VCaP (cell line): ENCODE measurements at regions not wholly inside any gene's neighbourhood (a gene's known extent, or its start where the extent isn't known, plus 50 kb on each side); places are given as distances from the start of the nearest gene placed in this dataset.

ENCODE experiments used
- H3K27ac ChIP-seq: fragments of 450-650 bp; 2 replicates; pipeline ENCODE4 v1.5.1; 2017
- TF ChIP-seq, protein P1 (sequence below): fragments of 450-650 bp; conservative IDR thresholded peaks from 2 replicates; pipeline ENCODE4 v1.5.1; 2017; ENCODE audit warnings: mild to moderate bottlenecking, moderate library complexity

DNA sequence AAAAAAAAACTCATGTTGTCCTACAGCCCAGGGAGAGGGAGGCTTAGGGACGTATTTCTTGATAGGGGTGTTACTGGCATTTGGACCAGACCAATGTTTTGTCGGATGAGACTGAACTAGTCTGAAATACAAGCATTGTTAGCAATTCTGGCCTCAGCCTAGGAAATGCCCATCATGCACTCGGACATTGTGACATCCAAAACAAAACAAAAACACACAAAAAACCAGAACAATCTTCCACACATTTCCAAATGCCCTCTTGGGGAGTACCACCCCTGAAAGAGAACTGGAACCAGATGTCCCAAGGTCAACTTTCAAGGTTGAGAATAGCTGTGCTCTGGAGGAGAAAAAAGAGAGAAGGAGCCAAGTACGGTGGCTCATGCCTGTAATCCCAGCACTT, 299.1 kb upstream of the JARID2 start:
- no peak overlapping the region for H3K27ac ChIP-seq
- TF ChIP-seq, protein P1, sequence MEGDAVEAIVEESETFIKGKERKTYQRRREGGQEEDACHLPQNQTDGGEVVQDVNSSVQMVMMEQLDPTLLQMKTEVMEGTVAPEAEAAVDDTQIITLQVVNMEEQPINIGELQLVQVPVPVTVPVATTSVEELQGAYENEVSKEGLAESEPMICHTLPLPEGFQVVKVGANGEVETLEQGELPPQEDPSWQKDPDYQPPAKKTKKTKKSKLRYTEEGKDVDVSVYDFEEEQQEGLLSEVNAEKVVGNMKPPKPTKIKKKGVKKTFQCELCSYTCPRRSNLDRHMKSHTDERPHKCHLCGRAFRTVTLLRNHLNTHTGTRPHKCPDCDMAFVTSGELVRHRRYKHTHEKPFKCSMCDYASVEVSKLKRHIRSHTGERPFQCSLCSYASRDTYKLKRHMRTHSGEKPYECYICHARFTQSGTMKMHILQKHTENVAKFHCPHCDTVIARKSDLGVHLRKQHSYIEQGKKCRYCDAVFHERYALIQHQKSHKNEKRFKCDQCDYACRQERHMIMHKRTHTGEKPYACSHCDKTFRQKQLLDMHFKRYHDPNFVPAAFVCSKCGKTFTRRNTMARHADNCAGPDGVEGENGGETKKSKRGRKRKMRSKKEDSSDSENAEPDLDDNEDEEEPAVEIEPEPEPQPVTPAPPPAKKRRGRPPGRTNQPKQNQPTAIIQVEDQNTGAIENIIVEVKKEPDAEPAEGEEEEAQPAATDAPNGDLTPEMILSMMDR = no peak

DNA sequence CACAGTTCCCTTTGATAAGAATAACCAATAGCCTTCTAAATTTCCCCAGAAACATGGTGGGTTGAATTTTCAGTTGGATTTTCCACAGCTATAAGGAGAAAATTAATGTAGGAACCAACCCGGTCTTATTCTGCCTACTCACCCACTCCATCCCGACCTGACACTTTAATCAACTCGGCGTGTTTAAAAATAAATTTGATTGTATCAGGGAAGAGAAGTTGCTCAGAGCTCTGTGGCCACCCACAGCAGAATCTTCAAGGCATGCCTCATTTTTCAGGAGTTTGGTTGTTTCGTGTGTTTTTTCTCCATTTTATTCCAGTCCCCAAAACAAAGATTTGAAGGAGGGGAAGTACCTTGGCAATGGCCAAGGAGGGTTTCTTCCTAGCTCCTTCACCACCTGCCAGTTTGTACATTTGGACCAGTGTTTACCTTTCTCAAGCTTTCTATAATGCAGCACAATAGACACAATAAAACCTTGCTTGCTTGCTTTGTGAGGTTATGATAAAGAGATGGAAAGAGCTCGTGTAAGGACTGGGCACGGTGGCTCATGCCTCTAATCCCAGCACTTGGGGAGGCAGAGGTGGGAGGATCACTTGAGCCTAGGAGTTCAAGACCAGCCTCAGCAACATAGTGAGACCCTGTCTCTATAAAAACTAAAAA, 297.2 kb upstream of the JARID2 start:
- TF ChIP-seq, protein P1 = no peak
- no peak overlapping the region for H3K27ac ChIP-seq

DNA sequence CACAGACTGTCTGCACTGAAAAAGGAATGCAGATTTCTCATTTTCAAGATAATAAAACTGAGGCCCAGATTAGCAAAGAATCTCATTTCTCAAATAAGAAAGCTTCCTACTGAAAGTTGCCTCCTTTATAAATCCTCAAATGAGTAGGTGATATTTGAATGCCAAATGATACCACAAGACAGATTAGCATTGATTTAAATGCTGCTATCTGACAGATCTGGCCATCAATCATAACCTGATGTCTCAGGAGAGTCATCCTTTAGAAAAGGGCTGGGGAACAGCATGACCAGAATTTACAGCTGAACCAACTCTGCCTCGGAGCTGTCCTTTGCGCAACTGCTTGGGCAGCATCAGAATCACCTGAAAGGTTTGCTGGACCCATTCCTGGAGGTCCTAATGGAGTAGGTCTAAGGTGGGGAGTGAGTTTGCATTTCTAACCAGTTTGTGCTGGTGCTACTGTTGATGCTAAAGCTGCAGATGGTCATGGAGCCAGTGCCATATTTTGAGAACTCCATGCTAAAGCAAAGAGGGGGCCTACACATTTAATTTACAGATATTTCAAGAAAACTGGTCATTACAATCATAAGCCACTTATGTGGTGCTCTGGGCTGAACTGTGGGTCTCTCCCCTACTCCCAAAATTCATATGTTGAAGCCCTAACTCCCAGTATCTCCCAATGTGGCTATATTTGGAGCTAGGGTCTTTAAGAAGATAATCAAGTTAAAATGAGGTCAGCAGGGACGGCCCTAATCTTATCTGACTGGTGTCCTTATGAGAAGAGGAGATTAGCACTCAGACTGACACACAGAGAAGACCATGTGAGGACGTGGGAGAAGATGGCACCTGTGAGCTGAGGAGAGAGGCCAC, 295.5 kb upstream of the JARID2 start:
- TF ChIP-seq, protein P1 = no peak

DNA sequence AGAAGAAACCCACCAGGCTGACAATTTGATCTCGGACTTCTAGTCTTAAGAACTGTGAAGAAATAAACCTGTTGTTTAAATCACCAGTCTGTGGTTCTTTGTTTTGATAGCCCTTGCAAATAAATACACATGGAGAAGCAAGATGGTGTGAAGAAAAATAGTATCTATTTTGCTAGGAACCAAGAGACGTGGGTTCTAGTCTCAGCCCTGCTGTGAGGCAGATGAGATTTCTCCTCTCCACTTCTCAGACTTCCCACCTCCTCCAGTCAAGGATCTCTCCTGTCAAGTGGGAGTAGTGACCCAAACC, 294.9 kb upstream of the JARID2 start:
- no peak overlapping the region for H3K27ac ChIP-seq
- TF ChIP-seq, protein P1 = no peak

More for the DNA sequence above, 295.5 kb upstream of the JARID2 start:
- H3K27ac ChIP-seq = no peak overlapping the region

DNA sequence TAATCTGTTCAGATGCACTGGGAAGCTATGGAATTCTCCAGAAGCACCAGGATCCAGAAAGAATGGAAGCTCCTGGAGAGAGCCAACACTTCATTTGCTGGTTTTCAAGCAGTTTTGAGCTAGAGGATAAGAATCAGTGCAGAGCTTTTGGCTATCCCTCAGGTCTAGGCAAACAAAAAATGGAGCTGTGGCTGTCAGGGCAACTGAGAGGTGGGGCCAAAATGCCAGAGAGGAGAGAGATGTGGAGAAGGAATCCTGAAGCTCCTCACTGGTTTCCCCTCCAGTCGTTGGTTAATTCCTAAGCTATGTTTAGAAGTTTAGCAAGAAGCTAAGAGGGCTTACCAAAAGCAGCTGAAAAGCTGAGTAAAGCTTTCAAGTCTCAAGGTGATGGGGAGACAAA, 294.2 kb upstream of the JARID2 start:
- no peak overlapping the region for H3K27ac ChIP-seq
- TF ChIP-seq, protein P1 = no peak

DNA sequence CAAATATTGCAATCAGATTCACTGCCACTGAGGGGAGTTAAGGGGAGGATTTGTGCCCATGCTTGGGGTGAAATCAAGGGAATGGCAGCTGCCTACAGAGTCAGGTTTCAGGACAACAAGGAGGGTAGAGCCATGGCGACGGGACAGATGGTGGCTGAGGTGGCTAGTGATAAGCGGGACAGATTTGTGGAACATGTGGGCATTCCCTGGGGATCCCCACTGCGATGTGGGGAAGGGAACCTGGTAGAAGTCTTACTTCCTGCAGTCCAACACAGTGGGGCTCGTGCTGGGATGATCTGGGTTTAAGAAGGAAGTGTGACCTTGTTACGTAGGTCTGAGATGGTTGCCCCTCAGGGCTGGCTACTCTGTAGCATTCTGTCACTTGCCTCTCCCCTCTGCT, 292.0 kb upstream of the JARID2 start:
- TF ChIP-seq, protein P1 = no peak
- H3K27ac ChIP-seq = no peak overlapping the region

DNA sequence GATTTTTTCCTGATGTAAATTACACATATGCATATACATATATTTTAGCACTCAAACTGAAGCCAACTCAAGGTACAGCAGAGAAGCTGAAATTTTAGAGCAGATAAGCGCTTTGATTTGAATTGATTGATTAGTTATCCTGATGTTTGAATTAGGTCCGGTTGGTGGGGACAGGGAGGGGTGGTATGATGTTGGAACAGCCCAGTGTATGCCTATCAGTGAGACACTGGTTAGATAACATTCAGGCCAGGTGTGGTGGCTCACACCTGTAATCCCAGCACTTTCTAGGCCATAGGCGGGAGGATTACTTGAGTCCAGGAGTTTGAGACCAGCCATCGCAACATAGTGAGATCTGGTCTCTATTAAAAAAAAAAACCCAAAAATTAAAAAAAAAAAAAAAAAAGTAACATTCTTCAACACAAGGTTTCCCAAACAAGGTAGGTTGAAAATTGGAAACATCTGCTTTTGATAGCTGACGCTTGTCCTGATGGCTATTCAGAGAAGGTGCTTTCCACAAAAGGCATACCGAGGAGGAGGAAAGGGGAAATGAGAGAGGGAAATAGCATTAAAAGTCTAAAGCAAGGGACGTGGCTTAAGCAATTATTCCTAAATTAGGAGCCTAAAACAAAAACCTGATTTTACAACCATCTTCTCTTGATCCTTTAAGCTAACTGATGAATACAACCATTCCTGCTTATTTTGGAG, 288.4 kb upstream of the JARID2 start:
- H3K27ac ChIP-seq = no peak overlapping the region
- TF ChIP-seq, protein P1 = no peak
